HEK293 (cell line): ENCODE measurements at regions not wholly inside any gene's neighbourhood (a gene's known extent, or its start where the extent isn't known, plus 50 kb on each side); places are given as distances from the start of the nearest gene placed in this dataset.
A peak's percentile ranks its signal among the peaks of the same experiment; 100 is the strongest.

Source experiments
- CTCF ChIA-PET: fragments of 350-600 bp; formaldehyde crosslinking; extraction: SDS; loops from one replicate; lab custom pipeline; 2021; ENCODE audit warnings: antibody characterized with exemption; lab: Yijun Ruan, JAX
- POLR2A ChIA-PET: fragments of 300-600 bp; formaldehyde crosslinking; extraction: SDS; loops from one replicate; lab custom pipeline; 2020; ENCODE audit warnings: antibody characterized with exemption, inconsistent platforms; lab: Yijun Ruan, JAX
- H3K27ac ChIP-seq: fragments of 200-500 bp; sonication (Bioruptor generic); 2 replicates; pipeline ENCODE4 v1.5.1; 2014; ENCODE audit warnings: low read depth, low read length, control low read depth, inconsistent platforms; ENCODE audit errors: extremely low read depth
- H3K36me3 ChIP-seq, 2 experiments: fragments of 200-500 bp in 1 of 2; sonication (Bioruptor generic) in 1 of 2; 1 replicate in 1 of 2; 2 replicates in 1 of 2; pipeline ENCODE4 v1.5.1; 2014 to 2017; ENCODE audit warnings: inconsistent platforms in 2 of 2, low read length in 2 of 2; ENCODE audit not compliant: control insufficient read depth in 2 of 2, insufficient read depth in 1 of 2
- H3K4me1 ChIP-seq: fragments of 200-500 bp; sonication (Bioruptor generic); 2 replicates; pipeline ENCODE4 v1.5.1; 2014; ENCODE audit warnings: mild to moderate bottlenecking, low read length, inconsistent platforms; ENCODE audit not compliant: control insufficient read depth, insufficient read depth
- H3K4me3 ChIP-seq: 2 replicates; pipeline ENCODE4 v1.5.1; 2011; ENCODE audit warnings: low read depth, mild to moderate bottlenecking, control low read depth, low read length, moderate library complexity
- H3K9me3 ChIP-seq: fragments of 200-500 bp; sonication (Bioruptor generic); 2 replicates; pipeline ENCODE4 v1.5.1; 2014; ENCODE audit warnings: low read depth, low read length, inconsistent platforms; ENCODE audit not compliant: control insufficient read depth, insufficient read depth
- GLI4 ChIP-seq: fragments of 450-650 bp; formaldehyde crosslinking; IDR thresholded peaks from 2 replicates; pipeline ENCODE4 v1.5.1; 2016; ENCODE audit warnings: missing biosample characterization, missing genetic modification characterization
- SCRT2 ChIP-seq: fragments of 450-650 bp; formaldehyde crosslinking; IDR thresholded peaks from 2 replicates; pipeline ENCODE4 v1.5.1; 2016; ENCODE audit warnings: missing biosample characterization, missing genetic modification characterization
- SETDB1 ChIP-seq: IDR thresholded peaks from one replicate; pipeline ENCODE4 v1.6.1; 2017; ENCODE audit warnings: mild to moderate bottlenecking, low read length, moderate library complexity, mixed read lengths; ENCODE audit not compliant: insufficient read length
- SP7 ChIP-seq: fragments of 450-650 bp; formaldehyde crosslinking; IDR thresholded peaks from 2 replicates; pipeline ENCODE4 v1.5.1; 2016; ENCODE audit warnings: missing biosample characterization, missing genetic modification characterization
- ZBTB17 ChIP-seq: fragments of 450-650 bp; formaldehyde crosslinking; IDR thresholded peaks from 2 replicates; pipeline ENCODE4 v1.5.1; 2016; ENCODE audit warnings: missing biosample characterization, missing genetic modification characterization
- ZNF214 ChIP-seq: fragments of 450-650 bp; formaldehyde crosslinking; IDR thresholded peaks from 2 replicates; pipeline ENCODE4 v1.5.1; 2017; ENCODE audit warnings: missing biosample characterization, mild to moderate bottlenecking, missing genetic modification characterization, borderline replicate concordance
- ZNF302 ChIP-seq: fragments of 450-650 bp; formaldehyde crosslinking; IDR thresholded peaks from 2 replicates; pipeline ENCODE4 v1.5.1; 2016; ENCODE audit warnings: missing biosample characterization, missing genetic modification characterization, low read depth
- ZNF350 ChIP-seq: fragments of 450-650 bp; formaldehyde crosslinking; IDR thresholded peaks from 2 replicates; pipeline ENCODE4 v1.5.0; 2017; ENCODE audit warnings: missing biosample characterization, mild to moderate bottlenecking, missing genetic modification characterization
- ZNF48 ChIP-seq: fragments of 450-650 bp; formaldehyde crosslinking; IDR thresholded peaks from 2 replicates; pipeline ENCODE4 v1.5.1; 2016; ENCODE audit warnings: missing biosample characterization, missing genetic modification characterization
- ZNF629 ChIP-seq: fragments of 450-650 bp; formaldehyde crosslinking; IDR thresholded peaks from 2 replicates; pipeline ENCODE4 v1.5.1; 2017; ENCODE audit warnings: missing biosample characterization, missing genetic modification characterization
- TF ChIP-seq, protein P1 (sequence below): fragments of 450-650 bp; formaldehyde crosslinking; IDR thresholded peaks from 2 replicates; pipeline ENCODE4 v1.5.0; 2017; ENCODE audit warnings: missing biosample characterization, missing genetic modification characterization, borderline replicate concordance
- TF ChIP-seq, protein P2 (sequence below): fragments of 450-650 bp; formaldehyde crosslinking; IDR thresholded peaks from 2 replicates; pipeline ENCODE4 v1.5.1; 2016; ENCODE audit warnings: missing biosample characterization, missing genetic modification characterization
- TF ChIP-seq, protein P3 (sequence below): fragments of 450-650 bp; formaldehyde crosslinking; IDR thresholded peaks from 2 replicates; pipeline ENCODE4 v1.5.1; 2017; ENCODE audit warnings: missing biosample characterization, missing genetic modification characterization
- TF ChIP-seq, protein P4 (sequence below): fragments of 450-650 bp; formaldehyde crosslinking; IDR thresholded peaks from 2 replicates; pipeline ENCODE4 v1.5.1; 2016; ENCODE audit warnings: missing biosample characterization, missing genetic modification characterization

DNA sequence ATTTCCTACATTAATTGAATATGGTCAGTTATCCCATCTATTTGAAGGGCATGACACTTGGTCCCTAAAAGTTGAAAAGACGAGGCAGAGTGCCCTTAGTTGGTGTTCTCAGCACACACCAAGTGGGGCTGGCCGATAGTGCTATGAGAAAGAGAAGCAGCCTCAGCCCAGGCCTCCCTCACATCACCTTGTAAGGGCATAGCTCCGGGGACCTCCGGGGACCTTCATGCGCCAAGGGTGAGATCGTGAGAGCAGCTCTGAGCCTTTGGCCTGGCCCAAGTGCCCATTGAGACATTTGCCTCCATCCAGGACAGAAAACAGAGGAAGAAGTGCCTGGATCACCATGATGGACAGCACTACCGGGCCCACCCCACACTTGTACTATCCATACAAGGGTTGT, 244.3 kb upstream of the COPS8 start:
- Histone ChIP-seq H3K27ac (no peak overlapping the region), H3K36me3 (no peaks in the 10 kb centered on the region), H3K9me3 (no peaks in the 10 kb centered on the region), H3K4me1 (no peaks in the 10 kb centered on the region), H3K4me3 (no peak overlapping the region)
- TF ChIP-seq ZNF48 (tag by site-specific recombination) (no peak), ZNF629 (no peak), ZNF214 (tag by site-specific recombination) (no peak)
- TF ChIP-seq, protein P1, sequence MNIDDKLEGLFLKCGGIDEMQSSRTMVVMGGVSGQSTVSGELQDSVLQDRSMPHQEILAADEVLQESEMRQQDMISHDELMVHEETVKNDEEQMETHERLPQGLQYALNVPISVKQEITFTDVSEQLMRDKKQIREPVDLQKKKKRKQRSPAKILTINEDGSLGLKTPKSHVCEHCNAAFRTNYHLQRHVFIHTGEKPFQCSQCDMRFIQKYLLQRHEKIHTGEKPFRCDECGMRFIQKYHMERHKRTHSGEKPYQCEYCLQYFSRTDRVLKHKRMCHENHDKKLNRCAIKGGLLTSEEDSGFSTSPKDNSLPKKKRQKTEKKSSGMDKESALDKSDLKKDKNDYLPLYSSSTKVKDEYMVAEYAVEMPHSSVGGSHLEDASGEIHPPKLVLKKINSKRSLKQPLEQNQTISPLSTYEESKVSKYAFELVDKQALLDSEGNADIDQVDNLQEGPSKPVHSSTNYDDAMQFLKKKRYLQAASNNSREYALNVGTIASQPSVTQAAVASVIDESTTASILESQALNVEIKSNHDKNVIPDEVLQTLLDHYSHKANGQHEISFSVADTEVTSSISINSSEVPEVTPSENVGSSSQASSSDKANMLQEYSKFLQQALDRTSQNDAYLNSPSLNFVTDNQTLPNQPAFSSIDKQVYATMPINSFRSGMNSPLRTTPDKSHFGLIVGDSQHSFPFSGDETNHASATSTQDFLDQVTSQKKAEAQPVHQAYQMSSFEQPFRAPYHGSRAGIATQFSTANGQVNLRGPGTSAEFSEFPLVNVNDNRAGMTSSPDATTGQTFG (tag by site-specific recombination) = no peak
- POLR2A ChIA-PET = no interaction called here
- CTCF ChIA-PET = no interaction called here

DNA sequence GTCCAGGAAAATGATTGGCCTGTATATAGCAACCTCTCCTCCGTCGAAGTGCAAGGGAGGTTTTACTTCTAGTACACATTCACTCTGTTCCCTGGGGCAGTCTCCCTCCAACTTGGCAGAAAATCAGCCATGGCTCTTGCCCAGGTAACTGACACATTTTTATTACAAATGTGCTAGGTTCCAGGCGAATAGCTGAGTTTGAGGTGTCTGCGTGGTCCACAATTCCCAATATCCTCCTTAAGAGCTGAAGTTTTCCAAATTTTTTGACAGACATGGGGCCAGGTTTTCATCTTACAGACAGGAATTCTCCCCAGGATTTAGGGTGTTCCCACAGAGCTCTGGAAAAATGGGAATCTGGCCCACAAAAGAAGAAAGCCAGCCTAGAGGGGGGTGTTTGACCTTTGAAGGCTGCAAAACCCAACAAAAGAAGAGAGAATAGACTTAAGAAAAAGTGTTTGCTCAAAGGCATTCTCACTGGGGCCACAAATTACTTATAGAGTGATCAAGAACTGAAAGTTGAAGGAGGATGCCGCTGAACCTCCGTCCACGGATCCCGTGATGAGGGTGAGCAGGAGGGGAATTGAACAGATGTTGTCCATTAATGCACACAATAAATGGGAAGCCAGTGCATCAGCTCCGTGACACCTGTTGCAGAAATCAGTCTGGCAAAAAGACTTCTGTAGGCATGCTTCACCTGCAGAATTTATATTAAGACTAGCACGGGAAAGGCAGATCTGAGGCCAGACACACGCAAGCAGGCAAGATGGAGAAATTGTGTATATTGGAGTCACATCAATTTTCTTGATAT, 242.3 kb upstream of the COPS8 start:
- Histone ChIP-seq H3K27ac (no peak overlapping the region), H3K4me3 (no peak overlapping the region), H3K36me3 (no peaks in the 10 kb centered on the region), H3K9me3 (no peaks in the 10 kb centered on the region), H3K4me1 (no peaks in the 10 kb centered on the region)
- CTCF ChIA-PET = no interaction called here
- POLR2A ChIA-PET = no interaction called here
- TF ChIP-seq ZNF302 (tag by site-specific recombination) = no peak
- TF ChIP-seq, protein P2, sequence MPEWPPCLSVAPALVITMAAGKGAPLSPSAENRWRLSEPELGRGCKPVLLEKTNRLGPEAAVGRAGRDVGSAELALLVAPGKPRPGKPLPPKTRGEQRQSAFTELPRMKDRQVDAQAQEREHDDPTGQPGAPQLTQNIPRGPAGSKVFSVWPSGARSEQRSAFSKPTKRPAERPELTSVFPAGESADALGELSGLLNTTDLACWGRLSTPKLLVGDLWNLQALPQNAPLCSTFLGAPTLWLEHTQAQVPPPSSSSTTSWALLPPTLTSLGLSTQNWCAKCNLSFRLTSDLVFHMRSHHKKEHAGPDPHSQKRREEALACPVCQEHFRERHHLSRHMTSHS (tag by site-specific recombination) = no peak
- TF ChIP-seq SCRT2 (tag by site-specific recombination) = peak; percentile 62; the same call in 1 of the 2 replicates

DNA sequence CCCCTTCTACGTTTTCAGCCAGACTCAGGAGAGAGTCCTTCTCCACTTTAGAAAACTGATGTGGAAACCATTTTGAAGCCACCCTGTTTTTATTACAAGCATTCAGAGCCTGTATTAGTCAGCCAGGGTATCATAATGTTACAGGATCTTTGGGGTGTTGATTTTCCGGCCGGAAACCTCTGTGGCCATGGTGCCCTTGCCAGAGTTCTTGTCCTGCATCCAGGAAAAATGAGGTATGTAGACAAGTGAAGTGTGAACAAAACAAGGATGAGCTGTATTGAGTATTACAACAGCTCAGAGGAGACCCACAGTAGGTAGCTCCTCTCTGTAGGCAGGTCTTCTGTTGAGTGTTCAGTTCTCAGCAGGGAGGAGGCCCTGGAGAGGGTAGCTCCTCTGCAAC, 241.0 kb upstream of the COPS8 start:
- Histone ChIP-seq H3K27ac (no peak overlapping the region), H3K36me3 (no peaks in the 10 kb centered on the region), H3K9me3 (no peaks in the 10 kb centered on the region)
- CTCF ChIA-PET = no interaction called here
- POLR2A ChIA-PET = no interaction called here
- TF ChIP-seq, protein P3, sequence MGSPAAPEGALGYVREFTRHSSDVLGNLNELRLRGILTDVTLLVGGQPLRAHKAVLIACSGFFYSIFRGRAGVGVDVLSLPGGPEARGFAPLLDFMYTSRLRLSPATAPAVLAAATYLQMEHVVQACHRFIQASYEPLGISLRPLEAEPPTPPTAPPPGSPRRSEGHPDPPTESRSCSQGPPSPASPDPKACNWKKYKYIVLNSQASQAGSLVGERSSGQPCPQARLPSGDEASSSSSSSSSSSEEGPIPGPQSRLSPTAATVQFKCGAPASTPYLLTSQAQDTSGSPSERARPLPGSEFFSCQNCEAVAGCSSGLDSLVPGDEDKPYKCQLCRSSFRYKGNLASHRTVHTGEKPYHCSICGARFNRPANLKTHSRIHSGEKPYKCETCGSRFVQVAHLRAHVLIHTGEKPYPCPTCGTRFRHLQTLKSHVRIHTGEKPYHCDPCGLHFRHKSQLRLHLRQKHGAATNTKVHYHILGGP = no peak
- TF ChIP-seq, protein P2 (tag by site-specific recombination) = no peak
- no peak for TF ChIP-seq ZNF350 (tag by site-specific recombination)
- no peak for TF ChIP-seq SCRT2 (tag by site-specific recombination)
- TF ChIP-seq SETDB1 = peak; percentile 72
- TF ChIP-seq, all 188 proteins: peak for 1
- no peaks in the 10 kb centered on the region for H3K4me1 ChIP-seq
- no peak overlapping the region for H3K4me3 ChIP-seq

DNA sequence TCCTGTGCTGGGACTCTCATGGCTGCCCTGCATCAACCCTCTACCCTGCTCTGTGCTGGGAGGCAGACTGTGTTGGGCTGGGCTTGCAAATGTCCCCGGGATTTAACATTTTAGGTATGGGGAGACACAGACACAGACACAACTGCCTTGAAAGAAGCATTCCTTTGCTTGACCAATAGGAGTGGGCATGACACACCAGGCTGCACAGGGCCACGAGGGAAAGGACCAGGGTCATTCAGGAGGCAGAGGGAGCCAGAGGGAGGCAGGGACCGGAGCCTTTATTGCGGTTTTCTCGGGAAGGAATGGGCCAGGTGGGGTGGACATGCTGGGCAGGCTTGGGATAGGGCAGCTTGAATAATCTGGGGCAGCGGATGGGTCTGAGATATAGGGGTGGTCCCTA, 238.7 kb upstream of the COPS8 start:
- Histone ChIP-seq H3K27ac (no peak overlapping the region), H3K36me3 (no peaks in the 10 kb centered on the region), H3K4me3 (no peak overlapping the region), H3K4me1 (no peaks in the 10 kb centered on the region), H3K9me3 (no peaks in the 10 kb centered on the region)
- ChIA-PET CTCF (no interaction called here), POLR2A (no interaction called here)
- TF ChIP-seq, protein P4, sequence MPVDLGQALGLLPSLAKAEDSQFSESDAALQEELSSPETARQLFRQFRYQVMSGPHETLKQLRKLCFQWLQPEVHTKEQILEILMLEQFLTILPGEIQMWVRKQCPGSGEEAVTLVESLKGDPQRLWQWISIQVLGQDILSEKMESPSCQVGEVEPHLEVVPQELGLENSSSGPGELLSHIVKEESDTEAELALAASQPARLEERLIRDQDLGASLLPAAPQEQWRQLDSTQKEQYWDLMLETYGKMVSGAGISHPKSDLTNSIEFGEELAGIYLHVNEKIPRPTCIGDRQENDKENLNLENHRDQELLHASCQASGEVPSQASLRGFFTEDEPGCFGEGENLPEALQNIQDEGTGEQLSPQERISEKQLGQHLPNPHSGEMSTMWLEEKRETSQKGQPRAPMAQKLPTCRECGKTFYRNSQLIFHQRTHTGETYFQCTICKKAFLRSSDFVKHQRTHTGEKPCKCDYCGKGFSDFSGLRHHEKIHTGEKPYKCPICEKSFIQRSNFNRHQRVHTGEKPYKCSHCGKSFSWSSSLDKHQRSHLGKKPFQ (tag by site-specific recombination) = no peak
- TF ChIP-seq, protein P2 (tag by site-specific recombination) = no peak
- TF ChIP-seq ZBTB17 (tag by site-specific recombination) (no peak), SP7 (no peak), GLI4 (tag by site-specific recombination) (no peak)
